Ishikawa (cell line): ENCODE measurements at regions not wholly inside any gene's neighbourhood (a gene's known extent, or its start where the extent isn't known, plus 50 kb on each side); places are given as distances from the start of the nearest gene placed in this dataset.

Experiments
- CEBPB ChIP-seq: IDR thresholded peaks from 2 replicates; pipeline ENCODE4 v1.6.1; 2012
- EP300 ChIP-seq: IDR thresholded peaks from 2 replicates; pipeline ENCODE4 v1.6.1; 2012; ENCODE audit warnings: borderline replicate concordance
- TEAD4 ChIP-seq: IDR thresholded peaks from 2 replicates; pipeline ENCODE4 v1.6.1; 2012
- YY1 ChIP-seq: IDR thresholded peaks from 2 replicates; pipeline ENCODE4 v1.6.1; 2012; ENCODE audit warnings: low read depth

GRCh38 chr3:106113747-106114146, 244.9 kb upstream of the CBLB start:
- no peak for TF ChIP-seq TEAD4
- TF ChIP-seq YY1: no peak
- no peak for TF ChIP-seq EP300
- no peak for TF ChIP-seq CEBPB
